ENCODE measurements at regions not wholly inside any gene's neighbourhood (a gene's known extent, or its start where the extent isn't known, plus 50 kb on each side); places are given as distances from the start of the nearest gene placed in this dataset.

- ChIA-PET POLR2A (no interaction called here), CTCF (no interaction called here)
- H3K4me3 ChIP-seq (ENCODE audit: low read depth, low read length) = no peak overlapping the region
- DNase-seq (ENCODE audit: low read depth, low spot score) = no peak
- TF ChIP-seq, protein P1, sequence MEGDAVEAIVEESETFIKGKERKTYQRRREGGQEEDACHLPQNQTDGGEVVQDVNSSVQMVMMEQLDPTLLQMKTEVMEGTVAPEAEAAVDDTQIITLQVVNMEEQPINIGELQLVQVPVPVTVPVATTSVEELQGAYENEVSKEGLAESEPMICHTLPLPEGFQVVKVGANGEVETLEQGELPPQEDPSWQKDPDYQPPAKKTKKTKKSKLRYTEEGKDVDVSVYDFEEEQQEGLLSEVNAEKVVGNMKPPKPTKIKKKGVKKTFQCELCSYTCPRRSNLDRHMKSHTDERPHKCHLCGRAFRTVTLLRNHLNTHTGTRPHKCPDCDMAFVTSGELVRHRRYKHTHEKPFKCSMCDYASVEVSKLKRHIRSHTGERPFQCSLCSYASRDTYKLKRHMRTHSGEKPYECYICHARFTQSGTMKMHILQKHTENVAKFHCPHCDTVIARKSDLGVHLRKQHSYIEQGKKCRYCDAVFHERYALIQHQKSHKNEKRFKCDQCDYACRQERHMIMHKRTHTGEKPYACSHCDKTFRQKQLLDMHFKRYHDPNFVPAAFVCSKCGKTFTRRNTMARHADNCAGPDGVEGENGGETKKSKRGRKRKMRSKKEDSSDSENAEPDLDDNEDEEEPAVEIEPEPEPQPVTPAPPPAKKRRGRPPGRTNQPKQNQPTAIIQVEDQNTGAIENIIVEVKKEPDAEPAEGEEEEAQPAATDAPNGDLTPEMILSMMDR (IDR thresholded peaks at IDR 0.05; ENCODE audit: insufficient read depth, low read length, missing control alignments) = no peak
Measured at GRCh38 chr2:239467281-239467955, 66.6 kb upstream of the HDAC4 start.

DNA sequence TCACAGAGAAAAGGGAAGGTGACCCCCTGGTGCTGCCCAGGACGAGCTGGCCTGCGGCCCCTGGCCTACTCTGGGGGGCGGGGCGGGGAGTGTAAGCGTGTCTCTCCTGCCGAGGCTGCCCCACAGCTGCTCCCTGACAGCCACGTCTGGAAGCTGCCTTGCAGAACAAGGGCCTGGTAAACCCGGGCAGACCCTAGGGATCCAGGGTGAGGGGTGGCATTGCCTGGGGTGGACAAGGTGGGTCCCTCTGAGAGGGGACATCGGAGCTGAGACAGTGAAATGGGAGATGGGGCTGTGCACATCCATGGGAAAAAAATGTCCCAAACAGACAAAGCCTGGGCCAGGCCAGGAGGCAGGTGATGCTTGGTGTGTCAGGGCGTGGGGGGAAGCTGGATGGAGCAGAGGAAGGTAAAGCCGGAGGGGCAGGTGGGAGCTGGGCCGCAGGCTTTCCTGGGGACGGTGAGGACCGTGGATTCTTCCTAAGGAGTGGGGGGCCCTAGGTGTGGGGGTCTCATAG is 66.0 kb upstream of the HDAC4 start:
- no peak overlapping the region for H3K4me3 ChIP-seq (ENCODE audit: low read depth, low read length)
- no peak for DNase-seq (ENCODE audit: low read depth, low spot score)
- POLR2A ChIA-PET = no interaction called here
- TF ChIP-seq, protein P1 (IDR thresholded peaks at IDR 0.05; ENCODE audit: insufficient read depth, low read length, missing control alignments) = no peak
- CTCF ChIA-PET = no interaction called here

GRCh38 chr2:239466061-239466754 is 65.4 kb upstream of the HDAC4 start:
- TF ChIP-seq, protein P1 (IDR thresholded peaks at IDR 0.05; ENCODE audit: insufficient read depth, low read length, missing control alignments) = no peak
- POLR2A ChIA-PET = no interaction called here
- CTCF ChIA-PET = no interaction called here
- H3K4me3 ChIP-seq (ENCODE audit: low read depth, low read length) = no peak overlapping the region
- DNase-seq (ENCODE audit: low read depth, low spot score) = no peak

DNA sequence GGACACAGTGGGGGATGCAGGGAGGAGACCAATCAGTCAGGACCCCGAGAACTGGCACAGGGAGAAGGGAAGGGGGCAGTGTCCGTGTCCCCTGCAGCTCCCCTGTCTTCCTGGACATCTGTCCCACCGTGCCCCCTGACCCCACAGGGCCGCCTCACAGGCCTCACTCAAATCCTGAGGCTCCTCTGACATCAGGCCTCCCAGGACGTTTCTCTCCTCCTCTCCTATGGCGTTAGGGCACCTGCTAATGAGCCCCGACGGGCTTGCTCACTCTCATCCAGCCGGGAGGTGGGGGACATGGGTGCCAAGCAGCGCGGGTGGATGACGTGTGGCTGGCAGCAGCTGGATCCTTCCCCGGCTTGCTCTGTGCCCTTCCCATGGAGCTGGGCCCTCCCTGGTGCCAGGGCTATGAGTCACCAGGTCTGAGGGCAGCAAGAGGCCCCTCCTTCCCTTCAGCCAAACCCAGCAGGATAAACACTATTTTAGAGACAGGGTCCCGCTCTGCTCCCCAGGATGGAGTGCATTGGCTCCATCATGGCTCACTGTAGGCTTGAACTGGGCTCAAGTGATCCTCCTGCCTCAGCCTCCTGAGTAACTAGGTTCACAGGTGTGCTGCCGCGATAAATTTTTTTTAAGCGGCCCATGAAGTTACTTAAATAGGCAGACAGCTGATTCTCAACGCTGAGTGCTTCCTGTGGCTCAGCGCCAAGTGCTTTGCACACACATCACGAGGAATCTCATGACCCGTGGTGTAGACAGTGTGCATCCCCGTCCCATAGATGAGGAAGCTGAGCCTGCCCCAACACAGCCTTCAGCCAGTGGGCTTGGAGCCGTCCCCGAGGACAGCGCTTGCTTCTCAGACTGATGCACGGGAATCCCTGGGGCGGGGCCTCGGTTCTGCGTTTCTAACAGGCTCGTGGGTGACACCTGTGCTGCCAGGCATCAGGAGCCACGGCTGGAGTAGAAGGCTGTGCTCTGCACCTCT is 64.5 kb upstream of the HDAC4 start:
- POLR2A ChIA-PET = no interaction called here
- H3K4me3 ChIP-seq (ENCODE audit: low read depth, low read length) = no peak overlapping the region
- CTCF ChIA-PET = no interaction called here
- DNase-seq (ENCODE audit: low read depth, low spot score) = no peak
- TF ChIP-seq, protein P1 (IDR thresholded peaks at IDR 0.05; ENCODE audit: insufficient read depth, low read length, missing control alignments) = no peak

- ChIA-PET CTCF (no interaction called here), POLR2A (interaction anchor here (0.6 kb wide), 1 partner anchor 8 kb away, joined by 3 read pairs; no protein-coding TSS in a partner anchor)
- TF ChIP-seq, protein P1 (IDR thresholded peaks at IDR 0.05; ENCODE audit: insufficient read depth, low read length, missing control alignments) = no peak
- H3K4me3 ChIP-seq (ENCODE audit: low read depth, low read length) = no peak overlapping the region
- no peak for DNase-seq (ENCODE audit: low read depth, low spot score)
Measured at GRCh38 chr2:239464166-239465016, 63.6 kb upstream of the HDAC4 start.
